Neuronal stem cell (in vitro differentiated cells): ENCODE measurements at regions not wholly inside any gene's neighbourhood (a gene's known extent, or its start where the extent isn't known, plus 50 kb on each side); places are given as distances from the start of the nearest gene placed in this dataset.

ENCODE experiments used
- DNase-seq: peaks from one replicate; pipeline ENCODE4 v3.0.0-alpha.2; 2013; ENCODE audit warnings: low spot score
- H2AFZ ChIP-seq: one replicate; pipeline ENCODE4 v1.6.1; 2013; ENCODE audit warnings: mild to moderate bottlenecking, low read length, inconsistent platforms
- H2AK5ac ChIP-seq: 2 replicates; pipeline ENCODE4 v1.6.1; 2013; ENCODE audit warnings: low read depth, mild to moderate bottlenecking, inconsistent platforms, low read length, moderate library complexity, mixed read lengths
- H2BK120ac ChIP-seq: 2 replicates; pipeline ENCODE4 v1.6.1; 2013; ENCODE audit warnings: low read depth, mild to moderate bottlenecking, inconsistent platforms, low read length, moderate library complexity, mixed read lengths
- H2BK12ac ChIP-seq: one replicate; pipeline ENCODE4 v1.6.1; 2013; ENCODE audit warnings: low read length, inconsistent platforms
- H2BK15ac ChIP-seq: 2 replicates; pipeline ENCODE4 v1.6.1; 2013; ENCODE audit warnings: mild to moderate bottlenecking, low read length, inconsistent platforms, mixed read lengths
- H2BK5ac ChIP-seq: one replicate; pipeline ENCODE4 v1.6.1; 2013; ENCODE audit warnings: inconsistent platforms, mild to moderate bottlenecking, low read length, moderate library complexity
- H3K14ac ChIP-seq: one replicate; pipeline ENCODE4 v1.6.1; 2013; ENCODE audit warnings: low read length, inconsistent platforms
- H3K18ac ChIP-seq: 2 replicates; pipeline ENCODE4 v1.6.1; 2013; ENCODE audit warnings: low read length, inconsistent platforms
- H3K23ac ChIP-seq: 2 replicates; pipeline ENCODE4 v1.6.1; 2013; ENCODE audit warnings: low read depth, mild to moderate bottlenecking, mixed read lengths, low read length, inconsistent platforms; ENCODE audit not compliant: poor library complexity
- H3K27ac ChIP-seq: replicated peaks from 3 replicates; pipeline ENCODE4 v1.5.1; 2013; ENCODE audit warnings: low read length, inconsistent platforms
- H3K27me3 ChIP-seq, 3 experiments: 2 replicates each; pipeline ENCODE4 v1.6.1; 2013; ENCODE audit warnings: low read length in 3 of 3, mild to moderate bottlenecking in 2 of 3, inconsistent platforms in 1 of 3, low read depth in 1 of 3, mixed read lengths in 1 of 3, moderate library complexity in 1 of 3; ENCODE audit not compliant: control insufficient read depth in 3 of 3, insufficient read depth in 3 of 3
- H3K36me3 ChIP-seq, 2 donors: replicated peaks in 1 of 2; 2 replicates each; pipeline ENCODE4 v1.6.1; 2013; ENCODE audit warnings: low read length in 2 of 2; ENCODE audit not compliant: control insufficient read depth in 2 of 2, insufficient read depth in 2 of 2
- H3K4ac ChIP-seq: 2 replicates; pipeline ENCODE4 v1.6.1; 2013; ENCODE audit warnings: inconsistent platforms, mild to moderate bottlenecking, low read length, moderate library complexity
- H3K4me1 ChIP-seq, 2 donors: 1 replicate in 1 of 2; 2 replicates in 1 of 2; pipeline ENCODE4 v1.6.1; 2013; ENCODE audit warnings: low read length in 2 of 2, low read depth in 1 of 2; ENCODE audit not compliant: control insufficient read depth in 2 of 2, insufficient read depth in 1 of 2
- H3K4me2 ChIP-seq: one replicate; pipeline ENCODE4 v1.6.1; 2013; ENCODE audit warnings: mild to moderate bottlenecking, low read length, inconsistent platforms; ENCODE audit not compliant: insufficient read depth, poor library complexity, severe bottlenecking
- H3K4me3 ChIP-seq, 2 donors: 2 replicates each; pipeline ENCODE4 v1.5.1; 2013; ENCODE audit warnings: low read length in 2 of 2, mild to moderate bottlenecking in 2 of 2, inconsistent platforms in 1 of 2, moderate library complexity in 1 of 2
- H3K79me1 ChIP-seq: one replicate; pipeline ENCODE4 v1.6.1; 2013; ENCODE audit warnings: low read depth, mild to moderate bottlenecking, inconsistent platforms, low read length, moderate library complexity
- H3K9ac ChIP-seq: one replicate; pipeline ENCODE4 v1.6.1; 2013; ENCODE audit warnings: mild to moderate bottlenecking, low read depth, low read length, inconsistent platforms; ENCODE audit not compliant: poor library complexity
- H3K9me3 ChIP-seq, 2 donors: replicated peaks in 1 of 2; 2 replicates each; pipeline versions ENCODE3 to v1.6.1; 2013; ENCODE audit warnings: low read length in 2 of 2, mild to moderate bottlenecking in 2 of 2, inconsistent platforms in 1 of 2, low read depth in 1 of 2, mixed read lengths in 1 of 2, moderate library complexity in 1 of 2; ENCODE audit not compliant: control insufficient read depth in 2 of 2, insufficient read depth in 1 of 2
- H4K8ac ChIP-seq: one replicate; pipeline ENCODE4 v1.6.1; 2013; ENCODE audit warnings: low read depth, mild to moderate bottlenecking, inconsistent platforms, low read length, moderate library complexity
- H4K91ac ChIP-seq: one replicate; pipeline ENCODE4 v1.6.1; 2013; ENCODE audit warnings: low read length, low read depth, mild to moderate bottlenecking, inconsistent platforms; ENCODE audit not compliant: poor library complexity
- WGBS, 2 donors: extraction: QIAGEN DNeasy Blood & Tissue Kit; methylation state at CpG; one replicate each; pipeline ENCODE4 v1.1.7; 2013; ENCODE audit warnings: missing lambda C conversion rate in 2 of 2, mixed read lengths in 1 of 2; ENCODE audit not compliant: insufficient read length in 2 of 2, insufficient replicate concordance in 1 of 2; ENCODE audit errors: extremely low coverage in 2 of 2; 5-methylcytosine and 5-hydroxymethylcytosine counted together

GRCh38 chr21:32878661-32879060, 107.1 kb upstream of the PAXBP1 start:
- Histone ChIP-seq H3K27me3 (peaks cover 0 to 6% (median 0%) of the 10 kb centered on the region in 3 experiments), H3K9me3 (no peaks in the 10 kb centered on the region), H3K14ac (no peak overlapping the region), H2BK15ac (no peak overlapping the region), H3K9ac (no peak overlapping the region), H3K23ac (no peak overlapping the region), H3K36me3 (no peaks in the 10 kb centered on the region), H3K4me2 (no peak overlapping the region), H4K91ac (no peak overlapping the region), H3K79me1 (no peaks in the 10 kb centered on the region), H3K18ac (no peak overlapping the region), H2AFZ (no peak overlapping the region), H3K4me1 (no peaks in the 10 kb centered on the region), H4K8ac (no peak overlapping the region), H2AK5ac (no peak overlapping the region), H3K4me3 (no peak overlapping the region), H2BK5ac (no peak overlapping the region), H2BK120ac (no peak overlapping the region), H3K27ac (no peak overlapping the region), H3K4ac (no peak overlapping the region), H2BK12ac (no peak overlapping the region)
- DNase-seq: no peak
- no CpG with 5 or more reads among the region's 2 CpGs for WGBS, 2 donors

- no peak overlapping the region for H2BK5ac ChIP-seq
- H4K91ac ChIP-seq: no peak overlapping the region
- H2AFZ ChIP-seq: no peak overlapping the region
- no peak overlapping the region for H3K14ac ChIP-seq
- no peaks in the 10 kb centered on the region for H3K9me3 ChIP-seq
- no peak for DNase-seq
- no peak overlapping the region for H3K18ac ChIP-seq
- H3K23ac ChIP-seq: no peak overlapping the region
- H3K27me3 ChIP-seq: peaks cover 0 to 6% (median 0%) of the 10 kb centered on the region in 3 experiments
- H3K4me1 ChIP-seq: no peaks in the 10 kb centered on the region
- no peak overlapping the region for H2BK120ac ChIP-seq
- no peak overlapping the region for H2AK5ac ChIP-seq
- H3K9ac ChIP-seq: no peak overlapping the region
- no peak overlapping the region for H3K4me2 ChIP-seq
- no peaks in the 10 kb centered on the region for H3K79me1 ChIP-seq
- H3K4ac ChIP-seq: no peak overlapping the region
- no peak overlapping the region for H2BK12ac ChIP-seq
- no peak overlapping the region for H2BK15ac ChIP-seq
- WGBS, 2 donors: no CpG with 5 or more reads among the region's 5 CpGs
- no peak overlapping the region for H3K27ac ChIP-seq
- no peak overlapping the region for H3K4me3 ChIP-seq
- H4K8ac ChIP-seq: no peak overlapping the region
- no peaks in the 10 kb centered on the region for H3K36me3 ChIP-seq
Observed at GRCh38 chr21:32881458-32881857, 109.9 kb upstream of the PAXBP1 start.

- Histone ChIP-seq H2BK5ac (no peak overlapping the region), H2BK120ac (no peak overlapping the region), H2AFZ (no peak overlapping the region), H3K4me2 (no peak overlapping the region), H3K4me1 (peaks cover 0 to 3% of the 10 kb centered on the region in 2 donors), H4K8ac (no peak overlapping the region), H2BK15ac (no peak overlapping the region), H3K23ac (no peak overlapping the region), H3K27me3 (peaks cover 0 to 6% (median 0%) of the 10 kb centered on the region in 3 experiments), H4K91ac (no peak overlapping the region), H3K4ac (no peak overlapping the region), H2AK5ac (no peak overlapping the region), H3K4me3 (no peak overlapping the region), H3K18ac (no peak overlapping the region), H3K27ac (no peak overlapping the region), H3K9ac (no peak overlapping the region), H3K9me3 (no peaks in the 10 kb centered on the region), H3K36me3 (no peaks in the 10 kb centered on the region), H2BK12ac (no peak overlapping the region), H3K14ac (no peak overlapping the region), H3K79me1 (no peaks in the 10 kb centered on the region)
- WGBS, 2 donors: no CpG with 5 or more reads among the region's 9 CpGs
- no peak for DNase-seq
Observed at GRCh38 chr21:32884062-32884461, 112.5 kb upstream of the PAXBP1 start.

- no peak for DNase-seq
- no peak overlapping the region for H3K4me3 ChIP-seq
- no peak overlapping the region for H3K4ac ChIP-seq
Observed at GRCh38 chr21:32886339-32886738, 114.8 kb upstream of the PAXBP1 start.

More at GRCh38 chr21:32886339-32886738, 114.8 kb upstream of the PAXBP1 start:
- no peak overlapping the region for H4K91ac ChIP-seq
- H4K8ac ChIP-seq: no peak overlapping the region
- H3K4me1 ChIP-seq: peaks cover 0 to 5% of the 10 kb centered on the region in 2 donors
- no peak overlapping the region for H2BK120ac ChIP-seq
- H3K18ac ChIP-seq: no peak overlapping the region
- H3K36me3 ChIP-seq: no peaks in the 10 kb centered on the region
- peaks cover 0 to 8% (median 0%) of the 10 kb centered on the region in 3 experiments for H3K27me3 ChIP-seq
- H3K4me2 ChIP-seq: no peak overlapping the region
- H2BK5ac ChIP-seq: no peak overlapping the region
- no CpG with 5 or more reads among the region's 9 CpGs for WGBS, 2 donors
- no peak overlapping the region for H2AFZ ChIP-seq
- H2AK5ac ChIP-seq: no peak overlapping the region
- H3K9ac ChIP-seq: no peak overlapping the region
- no peak overlapping the region for H2BK12ac ChIP-seq
- no peaks in the 10 kb centered on the region for H3K9me3 ChIP-seq
- H3K14ac ChIP-seq: no peak overlapping the region
- no peak overlapping the region for H3K23ac ChIP-seq
- H3K27ac ChIP-seq: no peak overlapping the region
- H2BK15ac ChIP-seq: no peak overlapping the region
- H3K79me1 ChIP-seq: no peaks in the 10 kb centered on the region
